ENCODE measurements at regions not wholly inside any gene's neighbourhood (a gene's known extent, or its start where the extent isn't known, plus 50 kb on each side); places are given as distances from the start of the nearest gene placed in this dataset.

- H3K27ac ChIP-seq = no peak overlapping the region
- TF ChIP-seq CTCF (IDR thresholded peaks at IDR 0.05) (no peak), ZFX (IDR thresholded peaks at IDR 0.05; ENCODE audit: borderline replicate concordance) (no peak)
Observed at GRCh38 chr16:86934581-86935375, 356.4 kb downstream of the FOXL1 start.

GRCh38 chr16:86939609-86940008 lies 361.3 kb downstream of the FOXL1 start:
- TF ChIP-seq ZFX (IDR thresholded peaks at IDR 0.05; ENCODE audit: borderline replicate concordance) (no peak), CTCF (IDR thresholded peaks at IDR 0.05) (no peak)
- no peak overlapping the region for H3K27ac ChIP-seq

- TF ChIP-seq ZFX (IDR thresholded peaks at IDR 0.05; ENCODE audit: borderline replicate concordance) = no peak
- no peak for TF ChIP-seq CTCF (IDR thresholded peaks at IDR 0.05)
- H3K27ac ChIP-seq = no peak overlapping the region
Observed at GRCh38 chr16:86941731-86942130, 363.4 kb downstream of the FOXL1 start.

- TF ChIP-seq ZFX (IDR thresholded peaks at IDR 0.05; ENCODE audit: borderline replicate concordance) (no peak), CTCF (IDR thresholded peaks at IDR 0.05) (no peak)
- H3K27ac ChIP-seq = no peak overlapping the region
Observed at GRCh38 chr16:86942151-86943051, 364.1 kb downstream of the FOXL1 start.

GRCh38 chr16:86945166-86945900 lies 367.0 kb downstream of the FOXL1 start:
- H3K27ac ChIP-seq = no peak overlapping the region
- TF ChIP-seq ZFX (IDR thresholded peaks at IDR 0.05; ENCODE audit: borderline replicate concordance) = no peak
- TF ChIP-seq CTCF (IDR thresholded peaks at IDR 0.05) = no peak

- no peak overlapping the region for H3K27ac ChIP-seq
- TF ChIP-seq CTCF (IDR thresholded peaks at IDR 0.05) (no peak), ZFX (IDR thresholded peaks at IDR 0.05; ENCODE audit: borderline replicate concordance) (no peak)
Observed at GRCh38 chr16:86946396-86946795, 368.0 kb downstream of the FOXL1 start.

All from 22Rv1 (cell line).